HepG2 (cell line): ENCODE measurements at regions not wholly inside any gene's neighbourhood (a gene's known extent, or its start where the extent isn't known, plus 50 kb on each side); places are given as distances from the start of the nearest gene placed in this dataset.

Experiments used
- CEBPG ChIP-seq: IDR thresholded peaks from 2 replicates; pipeline ENCODE4 v1.6.1; 2016
- ELF3 ChIP-seq: IDR thresholded peaks from 2 replicates; pipeline ENCODE4 v1.6.1; 2016; ENCODE audit warnings: missing genetic modification reagents, missing compliant biosample characterization
- EP300 ChIP-seq, 3 experiments: sonication (generic) in 1 of 3; formaldehyde crosslinking in 1 of 3; IDR thresholded peaks; 2 replicates each; pipeline versions ENCODE4 v1.5.1 to v1.6.1; 2011 to 2020; ENCODE audit warnings: low read depth in 2 of 3, low read length in 2 of 3, borderline replicate concordance in 1 of 3, improper control_type of control experiment in 1 of 3, mild to moderate bottlenecking in 1 of 3, missing genetic modification reagents in 1 of 3, moderate library complexity in 1 of 3
- ETV5 ChIP-seq: IDR thresholded peaks from 2 replicates; pipeline ENCODE4 v1.6.1; 2018; ENCODE audit warnings: missing biosample characterization, missing genetic modification reagents, inconsistent platforms, borderline replicate concordance
- FOXA3 ChIP-seq: IDR thresholded peaks from 2 replicates; pipeline ENCODE4 v1.6.1; 2016; ENCODE audit warnings: missing genetic modification reagents, missing compliant biosample characterization
- FOXP1 ChIP-seq, 2 experiments: fragments of 450-650 bp in 1 of 2; IDR thresholded peaks; 2 replicates each; pipeline ENCODE4 v1.6.1; 2017 to 2018; ENCODE audit warnings: antibody characterized with exemption in 1 of 2
- GATAD1 ChIP-seq: IDR thresholded peaks from 2 replicates; pipeline ENCODE4 v1.6.1; 2016; ENCODE audit warnings: missing genetic modification reagents, missing compliant biosample characterization
- GATAD2A ChIP-seq: IDR thresholded peaks from 2 replicates; pipeline ENCODE4 v1.6.1; 2016
- IRF2 ChIP-seq: IDR thresholded peaks from 2 replicates; pipeline ENCODE4 v1.6.1; 2018; ENCODE audit warnings: missing genetic modification reagents, missing compliant biosample characterization
- KDM4B ChIP-seq: sonication (generic); formaldehyde crosslinking; IDR thresholded peaks from 2 replicates; pipeline ENCODE4 v1.4.0; 2020; ENCODE audit warnings: missing genetic modification reagents
- KLF6 ChIP-seq: IDR thresholded peaks from 2 replicates; pipeline ENCODE4 v1.8.0; 2016; ENCODE audit warnings: missing biosample characterization, missing genetic modification reagents
- MED1 ChIP-seq: sonication (generic); formaldehyde crosslinking; IDR thresholded peaks from 2 replicates; pipeline ENCODE4 v1.4.0; 2020; ENCODE audit warnings: missing genetic modification reagents
- NFIC ChIP-seq: IDR thresholded peaks from 2 replicates; pipeline ENCODE4 v1.6.1; 2012; ENCODE audit warnings: mild to moderate bottlenecking, low read length, inconsistent platforms
- NFKBIZ ChIP-seq: IDR thresholded peaks from 2 replicates; pipeline ENCODE4 v1.6.1; 2018; ENCODE audit warnings: missing genetic modification reagents, missing compliant biosample characterization
- PCBP1 ChIP-seq: fragments of 200-400 bp; formaldehyde crosslinking; IDR thresholded peaks from 2 replicates; pipeline ENCODE4 v1.6.1; 2017; ENCODE audit warnings: mild to moderate bottlenecking, low read depth, low read length, borderline replicate concordance
- RCOR2 ChIP-seq: IDR thresholded peaks from 2 replicates; pipeline ENCODE4 v1.6.1; 2016; ENCODE audit warnings: missing biosample characterization, missing genetic modification reagents
- RXRB ChIP-seq: IDR thresholded peaks from 2 replicates; pipeline ENCODE4 v1.6.1; 2016; ENCODE audit warnings: borderline replicate concordance, missing genetic modification reagents, missing compliant biosample characterization
- SOX5 ChIP-seq: IDR thresholded peaks from 2 replicates; pipeline ENCODE4 v1.6.1; 2016; ENCODE audit warnings: borderline replicate concordance
- SSRP1 ChIP-seq: IDR thresholded peaks from 2 replicates; pipeline ENCODE4 v1.6.1; 2016; ENCODE audit warnings: control low read depth
- ZFP36L2 ChIP-seq: sonication (generic); formaldehyde crosslinking; IDR thresholded peaks from 2 replicates; pipeline ENCODE4 v1.4.0; 2020; ENCODE audit warnings: missing genetic modification reagents
- ZNF234 ChIP-seq: sonication (generic); formaldehyde crosslinking; conservative IDR thresholded peaks from 2 replicates; pipeline ENCODE4 v1.5.1; 2020; ENCODE audit warnings: mild to moderate bottlenecking, missing genetic modification reagents
- ZNF644 ChIP-seq: IDR thresholded peaks from 2 replicates; pipeline ENCODE4 v1.6.1; 2016; ENCODE audit warnings: low read depth
- ZNF75D ChIP-seq: sonication (generic); formaldehyde crosslinking; IDR thresholded peaks from 2 replicates; pipeline ENCODE4 v1.8.1; 2023; ENCODE audit warnings: missing genetic modification reagents, mild to moderate bottlenecking, borderline replicate concordance
- TF ChIP-seq, protein P1 (sequence below): sonication (generic); formaldehyde crosslinking; IDR thresholded peaks from 2 replicates; pipeline ENCODE4 v1.5.1; 2020; ENCODE audit warnings: missing genetic modification reagents, mild to moderate bottlenecking, borderline replicate concordance
- TF ChIP-seq, protein P2 (sequence below): sonication (generic); formaldehyde crosslinking; IDR thresholded peaks from 2 replicates; pipeline ENCODE4 v1.4.0; 2020; ENCODE audit warnings: missing genetic modification reagents
- TF ChIP-seq, protein P3 (sequence below): IDR thresholded peaks from 2 replicates; pipeline ENCODE4 v1.6.1; 2018; ENCODE audit warnings: missing genetic modification reagents

DNA sequence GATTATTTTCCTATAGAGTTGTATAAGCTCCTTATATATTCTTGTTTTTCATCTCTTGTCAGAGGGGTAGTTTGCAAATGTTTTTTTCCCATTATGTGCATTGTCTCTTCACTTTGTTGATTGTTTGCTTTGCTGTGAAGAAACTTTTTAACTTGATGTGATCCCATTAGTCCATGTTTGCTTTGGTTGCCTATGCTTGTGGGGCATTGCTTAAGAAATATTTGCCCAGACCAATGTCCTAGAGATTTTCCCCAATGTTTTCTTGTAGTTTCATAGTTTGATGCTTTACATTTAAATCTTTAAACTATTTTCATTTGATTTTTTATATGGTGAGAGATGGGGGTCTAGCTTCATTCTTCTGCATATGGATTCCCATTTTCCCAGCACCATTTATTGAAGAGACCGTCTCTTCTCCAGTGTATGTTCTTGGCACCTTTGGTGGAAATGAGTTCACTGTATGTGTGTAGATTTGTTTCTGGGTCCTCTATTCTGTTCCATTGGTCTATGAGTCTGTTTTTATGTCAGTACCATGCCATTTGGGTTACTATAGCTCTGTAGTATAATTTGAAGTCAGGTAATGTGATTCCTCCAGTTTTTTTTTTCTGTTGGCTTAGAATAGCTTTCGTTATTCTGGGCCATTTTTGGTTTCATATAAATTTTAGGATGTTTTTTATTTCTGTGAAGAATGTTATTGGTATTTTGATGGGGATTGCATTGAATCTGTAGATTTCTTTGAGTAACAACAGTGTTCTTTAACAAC is 165.8 kb downstream of the ABCA8 start (continued):
- TF ChIP-seq CEBPG (CRISPR knock-in tag) = peak; percentile 83
- peak; percentile 93 for TF ChIP-seq SOX5 (CRISPR knock-in tag)
- peak; percentile 31; the same call in 1 of the 2 replicates for TF ChIP-seq ZNF644 (CRISPR knock-in tag)
- 0 out of 2 replicates have a peak, but pooled peaks have one; percentile 42 for TF ChIP-seq KLF6 (CRISPR knock-in tag)
- TF ChIP-seq ELF3 (CRISPR knock-in tag) = peak; percentile 48; the same call in 1 of the 2 replicates
- TF ChIP-seq FOXP1 (IDR thresholded peaks at IDR 0.05) = peak; percentile 77; the same call in 1 of the 2 replicates
- TF ChIP-seq FOXP1 (CRISPR knock-in tag; IDR thresholded peaks at IDR 0.05) = peak; percentile 97
- 0 out of 2 replicates have a peak, but pooled peaks have one; percentile 70 for TF ChIP-seq NFKBIZ (CRISPR knock-in tag)
- peak; percentile 91 for TF ChIP-seq MED1
- TF ChIP-seq IRF2 (CRISPR knock-in tag) = 0 out of 2 replicates have a peak, but pooled peaks have one; percentile 22
- TF ChIP-seq ZNF234 (CRISPR knock-in tag) = no peak
- TF ChIP-seq RXRB (CRISPR knock-in tag) = peak; percentile 58
- TF ChIP-seq NFIC = peak; percentile 84; the same call in 1 of the 2 replicates
- TF ChIP-seq FOXA3 (CRISPR knock-in tag) = peak; percentile 95
- TF ChIP-seq, protein P1, sequence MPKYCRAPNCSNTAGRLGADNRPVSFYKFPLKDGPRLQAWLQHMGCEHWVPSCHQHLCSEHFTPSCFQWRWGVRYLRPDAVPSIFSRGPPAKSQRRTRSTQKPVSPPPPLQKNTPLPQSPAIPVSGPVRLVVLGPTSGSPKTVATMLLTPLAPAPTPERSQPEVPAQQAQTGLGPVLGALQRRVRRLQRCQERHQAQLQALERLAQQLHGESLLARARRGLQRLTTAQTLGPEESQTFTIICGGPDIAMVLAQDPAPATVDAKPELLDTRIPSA (CRISPR knock-in tag) = no peak
- TF ChIP-seq, protein P2, sequence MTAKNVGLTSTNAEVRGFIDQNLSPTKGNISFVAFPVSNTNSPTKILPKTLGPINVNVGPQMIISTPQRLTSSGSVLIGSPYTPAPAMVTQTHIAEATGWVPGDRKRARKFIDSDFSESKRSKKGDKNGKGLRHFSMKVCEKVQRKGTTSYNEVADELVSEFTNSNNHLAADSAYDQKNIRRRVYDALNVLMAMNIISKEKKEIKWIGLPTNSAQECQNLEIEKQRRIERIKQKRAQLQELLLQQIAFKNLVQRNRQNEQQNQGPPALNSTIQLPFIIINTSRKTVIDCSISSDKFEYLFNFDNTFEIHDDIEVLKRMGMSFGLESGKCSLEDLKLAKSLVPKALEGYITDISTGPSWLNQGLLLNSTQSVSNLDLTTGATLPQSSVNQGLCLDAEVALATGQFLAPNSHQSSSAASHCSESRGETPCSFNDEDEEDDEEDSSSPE (CRISPR knock-in tag) = 0 out of 2 replicates have a peak, but pooled peaks have one; percentile 16
- TF ChIP-seq ETV5 (CRISPR knock-in tag) = peak; percentile 29; the same call in 1 of the 2 replicates
- TF ChIP-seq GATAD1 (CRISPR knock-in tag) = 0 out of 2 replicates have a peak, but pooled peaks have one; percentile 33
- TF ChIP-seq, protein P3, sequence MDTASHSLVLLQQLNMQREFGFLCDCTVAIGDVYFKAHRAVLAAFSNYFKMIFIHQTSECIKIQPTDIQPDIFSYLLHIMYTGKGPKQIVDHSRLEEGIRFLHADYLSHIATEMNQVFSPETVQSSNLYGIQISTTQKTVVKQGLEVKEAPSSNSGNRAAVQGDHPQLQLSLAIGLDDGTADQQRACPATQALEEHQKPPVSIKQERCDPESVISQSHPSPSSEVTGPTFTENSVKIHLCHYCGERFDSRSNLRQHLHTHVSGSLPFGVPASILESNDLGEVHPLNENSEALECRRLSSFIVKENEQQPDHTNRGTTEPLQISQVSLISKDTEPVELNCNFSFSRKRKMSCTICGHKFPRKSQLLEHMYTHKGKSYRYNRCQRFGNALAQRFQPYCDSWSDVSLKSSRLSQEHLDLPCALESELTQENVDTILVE (CRISPR knock-in tag) = peak; percentile 49
- TF ChIP-seq KDM4B (CRISPR knock-in tag) = 0 out of 2 replicates have a peak, but pooled peaks have one; percentile 35
- TF ChIP-seq PCBP1 = no peak
- TF ChIP-seq ZNF75D = no peak
- no peak for TF ChIP-seq RCOR2 (CRISPR knock-in tag)
- peak in 1 of 2 experiments; percentile 93; a peak in 2 of 4 replicates for TF ChIP-seq EP300 (IDR thresholded peaks at IDR 0.05; ENCODE audit: low read depth in 2 of 2, low read length in 2 of 2)
- TF ChIP-seq EP300 (CRISPR knock-in tag; IDR thresholded peaks at IDR 0.05; ENCODE audit: borderline replicate concordance) = peak; percentile 65; the same call in 1 of the 2 replicates
- TF ChIP-seq SSRP1 (CRISPR knock-in tag) = 0 out of 2 replicates have a peak, but pooled peaks have one; percentile 27
- 0 out of 2 replicates have a peak, but pooled peaks have one; percentile 45 for TF ChIP-seq ZFP36L2 (CRISPR knock-in tag)
- peak; percentile 97 for TF ChIP-seq GATAD2A (CRISPR knock-in tag)
